H9 (cell line): ENCODE measurements at regions not wholly inside any gene's neighbourhood (a gene's known extent, or its start where the extent isn't known, plus 50 kb on each side); places are given as distances from the start of the nearest gene placed in this dataset.

Source experiments
- DNase-seq: peaks from one replicate; pipeline ENCODE4 v3.0.0-alpha.2; 2017
- H2AFZ ChIP-seq: one replicate; pipeline ENCODE4 v1.6.1; 2013; ENCODE audit warnings: mild to moderate bottlenecking, low read length, control low read depth, moderate library complexity
- H2AK5ac ChIP-seq: 2 replicates; pipeline ENCODE4 v1.6.1; 2013; ENCODE audit warnings: low read length, control low read depth, mixed read lengths; ENCODE audit not compliant: insufficient read length
- H2BK120ac ChIP-seq: one replicate; pipeline ENCODE4 v1.6.1; 2013; ENCODE audit warnings: low read depth, mild to moderate bottlenecking, low read length, control low read depth, inconsistent platforms; ENCODE audit not compliant: poor library complexity, severe bottlenecking
- H2BK12ac ChIP-seq: 2 replicates; pipeline ENCODE4 v1.6.1; 2013; ENCODE audit warnings: low read length, control low read depth, mixed read lengths, low read depth; ENCODE audit not compliant: insufficient read length
- H2BK15ac ChIP-seq: 2 replicates; pipeline ENCODE4 v1.6.1; 2013; ENCODE audit warnings: low read depth, low read length, control low read depth
- H2BK20ac ChIP-seq: one replicate; pipeline ENCODE4 v1.6.1; 2013; ENCODE audit warnings: low read depth, mild to moderate bottlenecking, low read length, control low read depth, inconsistent platforms; ENCODE audit not compliant: poor library complexity, severe bottlenecking
- H2BK5ac ChIP-seq: 2 replicates; pipeline ENCODE4 v1.6.1; 2013; ENCODE audit warnings: low read length, control low read depth, mixed read lengths; ENCODE audit not compliant: insufficient read length
- H3K14ac ChIP-seq: 2 replicates; pipeline ENCODE4 v1.6.1; 2013; ENCODE audit warnings: low read length, control low read depth; ENCODE audit not compliant: insufficient read depth
- H3K18ac ChIP-seq: 2 replicates; pipeline ENCODE4 v1.6.1; 2013; ENCODE audit warnings: low read depth, mild to moderate bottlenecking, mixed read lengths, low read length, control low read depth; ENCODE audit not compliant: insufficient read length
- H3K23ac ChIP-seq: 2 replicates; pipeline ENCODE4 v1.6.1; 2013; ENCODE audit warnings: low read length, control low read depth, mixed read lengths, low read depth; ENCODE audit not compliant: insufficient read length
- H3K23me2 ChIP-seq: 2 replicates; pipeline ENCODE4 v1.6.1; 2013; ENCODE audit warnings: low read depth, mild to moderate bottlenecking, mixed read lengths, low read length, control low read depth; ENCODE audit not compliant: insufficient read length, poor library complexity, severe bottlenecking
- H3K27ac ChIP-seq: 2 replicates; pipeline ENCODE4 v1.5.1; 2013; ENCODE audit warnings: low read length, control low read depth, mixed read lengths, low read depth; ENCODE audit not compliant: insufficient read length
- H3K27me3 ChIP-seq: 2 replicates; pipeline ENCODE4 v1.6.1; 2013; ENCODE audit warnings: low read length, control low read depth, inconsistent platforms; ENCODE audit not compliant: insufficient read depth
- H3K4ac ChIP-seq: 2 replicates; pipeline ENCODE4 v1.6.1; 2013; ENCODE audit warnings: low read depth, mild to moderate bottlenecking, control low read depth, inconsistent platforms, low read length, moderate library complexity
- H3K4me1 ChIP-seq: 2 replicates; pipeline ENCODE4 v1.6.1; 2013; ENCODE audit warnings: low read length, control low read depth, inconsistent platforms; ENCODE audit not compliant: insufficient read depth
- H3K4me2 ChIP-seq: 2 replicates; pipeline ENCODE4 v1.6.1; 2013; ENCODE audit warnings: low read length, control low read depth, mixed read lengths; ENCODE audit not compliant: insufficient read length, insufficient read depth
- H3K56ac ChIP-seq: 2 replicates; pipeline ENCODE4 v1.6.1; 2013; ENCODE audit warnings: low read depth, mild to moderate bottlenecking, mixed read lengths, low read length, control low read depth; ENCODE audit not compliant: insufficient read length
- H3K79me1 ChIP-seq: 2 replicates; pipeline ENCODE4 v1.6.1; 2013; ENCODE audit warnings: low read depth, mild to moderate bottlenecking, moderate library complexity, low read length, control low read depth, inconsistent platforms; ENCODE audit not compliant: insufficient read depth, poor library complexity, severe bottlenecking
- H3K79me2 ChIP-seq: 2 replicates; pipeline ENCODE4 v1.6.1; 2013; ENCODE audit warnings: low read length, control low read depth, inconsistent platforms; ENCODE audit not compliant: insufficient read depth
- H3K9ac ChIP-seq: 2 replicates; pipeline ENCODE4 v1.6.1; 2013; ENCODE audit warnings: low read length, control low read depth, mixed read lengths; ENCODE audit not compliant: insufficient read length; ENCODE audit errors: extremely low read depth
- H3K9me3 ChIP-seq: one replicate; pipeline ENCODE4 v1.6.1; 2013; ENCODE audit warnings: low read depth, low read length, inconsistent platforms; ENCODE audit not compliant: control insufficient read depth
- H3T11ph ChIP-seq: one replicate; pipeline ENCODE4 v1.6.1; 2013; ENCODE audit warnings: mild to moderate bottlenecking, low read length, control low read depth, inconsistent platforms
- H4K20me1 ChIP-seq: one replicate; pipeline ENCODE4 v1.6.1; 2013; ENCODE audit not compliant: control insufficient read depth, insufficient read length, insufficient read depth
- H4K5ac ChIP-seq: 2 replicates; pipeline ENCODE4 v1.6.1; 2013; ENCODE audit warnings: low read depth, mild to moderate bottlenecking, mixed read lengths, low read length, control low read depth; ENCODE audit not compliant: insufficient read length
- H4K8ac ChIP-seq: replicated peaks from 2 replicates; pipeline ENCODE4 v1.6.1; 2013; ENCODE audit warnings: low read length, control low read depth, mixed read lengths, low read depth; ENCODE audit not compliant: insufficient read length
- H4K91ac ChIP-seq: 2 replicates; pipeline ENCODE4 v1.6.1; 2013; ENCODE audit warnings: low read depth, mild to moderate bottlenecking, moderate library complexity, mixed read lengths, low read length, control low read depth; ENCODE audit not compliant: insufficient read length
- H3K27ac Mint-ChIP-seq, 3 experiments: 2 replicates in 2 of 3; 3 replicates in 1 of 3; pipeline ENCODE4 v1.8.0; 2020 to 2021; ENCODE audit warnings: mixed read lengths in 3 of 3, mild to moderate bottlenecking in 1 of 3, moderate library complexity in 1 of 3
- H3K27me3 Mint-ChIP-seq: 2 replicates; pipeline ENCODE4 v1.8.0; 2021; ENCODE audit warnings: low read depth, mild to moderate bottlenecking, moderate library complexity, mixed read lengths
- H3K36me3 Mint-ChIP-seq, 3 experiments: 2 replicates in 2 of 3; 3 replicates in 1 of 3; pipeline ENCODE4 v1.8.0; 2020 to 2021; ENCODE audit warnings: low read depth in 3 of 3, mixed read lengths in 3 of 3; ENCODE audit not compliant: insufficient read depth in 1 of 3
- H3K4me1 Mint-ChIP-seq, 2 experiments: 2 replicates each; pipeline ENCODE4 v1.8.0; 2020; ENCODE audit warnings: mixed read lengths in 2 of 2
- H3K4me3 Mint-ChIP-seq, 2 experiments: 2 replicates in 1 of 2; 3 replicates in 1 of 2; pipeline ENCODE4 v1.8.0; 2020 to 2021; ENCODE audit warnings: mild to moderate bottlenecking in 2 of 2, mixed read lengths in 2 of 2, moderate library complexity in 1 of 2
- H3K9me3 Mint-ChIP-seq, 2 experiments: 2 replicates in 1 of 2; 3 replicates in 1 of 2; pipeline ENCODE4 v1.8.0; 2020; ENCODE audit warnings: mild to moderate bottlenecking in 2 of 2, mixed read lengths in 2 of 2, moderate library complexity in 1 of 2
- CTCF ChIP-seq: fragments of 200-600 bp; sonication (generic); conservative IDR thresholded peaks from 3 replicates; pipeline ENCODE4 v1.8.0; 2021; ENCODE audit warnings: antibody characterized with exemption, mild to moderate bottlenecking
- WGBS: extraction: QIAGEN DNeasy Blood & Tissue Kit; methylation state at CpG from one replicate; pipeline ENCODE4 v1.1.7; 2013; ENCODE audit warnings: missing lambda C conversion rate, low lambda C conversion rate, mixed read lengths; ENCODE audit not compliant: insufficient read length; ENCODE audit errors: extremely low coverage; 5-methylcytosine and 5-hydroxymethylcytosine counted together

- Mint-ChIP-seq H3K36me3 (peaks cover 0 to 10% (median 0%) of the 10 kb centered on the region in 3 experiments; a peak in 4 of 7 replicates), H3K27me3 (no peaks in the 10 kb centered on the region), H3K4me3 (no peak overlapping the region), H3K9me3 (peaks cover 12 to 15% of the 10 kb centered on the region in 2 experiments; a peak in 4 of 5 replicates), H3K27ac (no peak overlapping the region), H3K4me1 (no peaks in the 10 kb centered on the region)
- Histone ChIP-seq H3K27ac (no peak overlapping the region), H3K9ac (no peak overlapping the region), H2BK5ac (no peak overlapping the region), H4K20me1 (no peaks in the 10 kb centered on the region), H2BK15ac (no peak overlapping the region), H3K4me2 (no peak overlapping the region), H3K79me1 (no peaks in the 10 kb centered on the region), H2AFZ (no peak overlapping the region), H3K23me2 (no peaks in the 10 kb centered on the region), H2BK20ac (no peak overlapping the region), H4K91ac (no peak overlapping the region), H2AK5ac (no peak overlapping the region), H3K27me3 (no peaks in the 10 kb centered on the region), H3K4me1 (no peaks in the 10 kb centered on the region), H3K4ac (no peak overlapping the region), H3K9me3 (no peaks in the 10 kb centered on the region), H2BK120ac (no peak overlapping the region), H4K5ac (no peak overlapping the region), H4K8ac (no peak overlapping the region), H3K23ac (no peak overlapping the region), H3K56ac (no peak overlapping the region), H3K14ac (no peak overlapping the region), H3K79me2 (no peaks in the 10 kb centered on the region), H3K18ac (no peak overlapping the region), H3T11ph (no peak overlapping the region), H2BK12ac (no peak overlapping the region)
- WGBS = no CpG with 5 or more reads among the region's 1 CpG
- no peak for DNase-seq
- TF ChIP-seq CTCF = peak; percentile 73
Observed at GRCh38 chr3:154954757-154955156, 125.4 kb upstream of the MME start.
